ENCODE measurements at regions not wholly inside any gene's neighbourhood (a gene's known extent, or its start where the extent isn't known, plus 50 kb on each side); places are given as distances from the start of the nearest gene placed in this dataset.

GRCh38 chr15:88345962-88346361 lies 89.4 kb upstream of the NTRK3 start:
- no peak overlapping the region for H3K4me3 ChIP-seq (replicated peaks; ENCODE audit: insufficient read depth, low read length)
- no peak overlapping the region for H3K27ac ChIP-seq (replicated peaks)
- no peak for TF ChIP-seq REST (IDR thresholded peaks at IDR 0.05; ENCODE audit: insufficient replicate concordance, low read depth)
- no peak for TF ChIP-seq CTCF (IDR thresholded peaks at IDR 0.05; ENCODE audit: insufficient read depth, low read length)
- TF ChIP-seq GABPA (IDR thresholded peaks at IDR 0.05; ENCODE audit: low read depth): no peak
- TF ChIP-seq POLR2AphosphoS5 (IDR thresholded peaks at IDR 0.05; ENCODE audit: low read depth): no peak
- TF ChIP-seq SPI1 (IDR thresholded peaks at IDR 0.05; ENCODE audit: borderline replicate concordance, low read depth): no peak
- no peak for DNase-seq (ENCODE audit: low read depth in 1 of 2, low spot score in 1 of 2)
- peaks cover 4% of the 10 kb centered on the region for H3K27me3 ChIP-seq (ENCODE audit: insufficient read depth, poor library complexity, severe bottlenecking)

GRCh38 chr15:88344786-88345185 lies 88.2 kb upstream of the NTRK3 start:
- Histone ChIP-seq H3K27ac (replicated peaks) (no peak overlapping the region), H3K4me3 (replicated peaks; ENCODE audit: insufficient read depth, low read length) (no peak overlapping the region), H3K27me3 (ENCODE audit: insufficient read depth, poor library complexity, severe bottlenecking) (no peaks in the 10 kb centered on the region)
- TF ChIP-seq GABPA (IDR thresholded peaks at IDR 0.05; ENCODE audit: low read depth) (no peak), CTCF (IDR thresholded peaks at IDR 0.05; ENCODE audit: insufficient read depth, low read length) (no peak), POLR2AphosphoS5 (IDR thresholded peaks at IDR 0.05; ENCODE audit: low read depth) (no peak), SPI1 (IDR thresholded peaks at IDR 0.05; ENCODE audit: borderline replicate concordance, low read depth) (no peak), REST (IDR thresholded peaks at IDR 0.05; ENCODE audit: insufficient replicate concordance, low read depth) (no peak)
- no peak for DNase-seq (ENCODE audit: low read depth in 1 of 2, low spot score in 1 of 2)

GRCh38 chr15:88342666-88343065 lies 86.1 kb upstream of the NTRK3 start:
- H3K27me3 ChIP-seq (ENCODE audit: insufficient read depth, poor library complexity, severe bottlenecking): no peaks in the 10 kb centered on the region
- no peak for DNase-seq (ENCODE audit: low read depth in 1 of 2, low spot score in 1 of 2)
- no peak for TF ChIP-seq REST (IDR thresholded peaks at IDR 0.05; ENCODE audit: insufficient replicate concordance, low read depth)
- no peak for TF ChIP-seq POLR2AphosphoS5 (IDR thresholded peaks at IDR 0.05; ENCODE audit: low read depth)
- TF ChIP-seq CTCF (IDR thresholded peaks at IDR 0.05; ENCODE audit: insufficient read depth, low read length): no peak
- no peak for TF ChIP-seq SPI1 (IDR thresholded peaks at IDR 0.05; ENCODE audit: borderline replicate concordance, low read depth)
- TF ChIP-seq GABPA (IDR thresholded peaks at IDR 0.05; ENCODE audit: low read depth): no peak
- H3K4me3 ChIP-seq (replicated peaks; ENCODE audit: insufficient read depth, low read length): no peak overlapping the region
- no peak overlapping the region for H3K27ac ChIP-seq (replicated peaks)

All from HL-60 (cell line).